Hepatocyte (in vitro differentiated cells): ENCODE measurements at regions not wholly inside any gene's neighbourhood (a gene's known extent, or its start where the extent isn't known, plus 50 kb on each side); places are given as distances from the start of the nearest gene placed in this dataset.

Experiments used
- CTCF ChIP-seq: fragments of 200-600 bp; sonication (generic); IDR thresholded peaks from 2 replicates; pipeline ENCODE4 v1.5.1; 2016; ENCODE audit warnings: antibody characterized with exemption, mild to moderate bottlenecking; ENCODE audit not compliant: poor library complexity
- EZH2 ChIP-seq: fragments of 200-600 bp; sonication (generic); IDR thresholded peaks from 2 replicates; pipeline ENCODE4 v1.6.1; 2016; ENCODE audit warnings: antibody characterized with exemption, mild to moderate bottlenecking, borderline replicate concordance

- TF ChIP-seq EZH2 (no peak), CTCF (no peak)
Observed at GRCh38 chrX:93580634-93581033, 92.7 kb downstream of the NAP1L3 start.
